HG02884 (cell line): ENCODE measurements at regions not wholly inside any gene's neighbourhood (a gene's known extent, or its start where the extent isn't known, plus 50 kb on each side); places are given as distances from the start of the nearest gene placed in this dataset.
"Not testable (repeated sequence)": the region's sequence is repeated elsewhere in the genome, so short reads cannot be mapped to it uniquely, and the experiment has no call there.

ENCODE experiments used
- ATAC-seq: cut with Tn5 transposase; IDR thresholded peaks from one replicate; pipeline ENCODE4 v1.9.1; 2021; ENCODE audit warnings: mild to moderate bottlenecking, moderate library complexity; ENCODE audit not compliant: unreplicated experiment

DNA sequence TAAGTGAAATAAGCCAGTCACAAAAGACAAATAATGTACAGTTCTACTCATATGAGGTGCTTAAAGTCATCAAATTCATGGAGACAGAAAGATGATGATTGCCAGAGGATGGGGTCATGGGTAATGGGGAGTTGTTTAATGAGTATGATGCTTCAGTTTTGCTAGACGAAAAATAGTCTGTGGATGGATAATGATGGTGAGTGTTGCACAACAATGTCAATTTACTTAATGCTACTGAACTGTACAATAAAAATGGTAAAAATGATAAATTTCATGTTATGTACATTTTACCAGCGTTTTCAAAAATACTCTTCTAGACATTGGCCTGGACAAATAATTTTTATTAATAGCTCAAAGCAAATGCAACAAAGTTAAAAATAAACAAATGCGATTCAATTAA, 118.5 kb upstream of the KYNU start:
- no peak for ATAC-seq

DNA sequence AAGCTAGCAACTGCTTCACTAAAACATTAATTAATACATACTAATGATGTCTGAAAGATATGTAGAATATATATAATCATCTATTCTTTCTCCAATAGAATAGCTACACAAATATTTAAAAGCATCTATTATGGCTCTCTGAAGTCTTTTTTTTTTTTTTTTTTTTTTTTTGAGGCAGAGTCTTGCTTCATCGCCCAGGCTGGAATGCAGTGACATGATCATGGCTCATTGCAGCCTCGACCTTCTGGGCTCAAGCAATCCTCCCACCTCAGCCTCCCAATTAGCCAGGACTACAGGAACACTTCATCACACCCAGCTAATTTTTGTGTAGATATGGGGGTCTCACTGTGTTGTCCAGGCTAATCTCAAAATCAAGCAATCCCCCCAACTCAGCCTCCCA, 120.4 kb upstream of the KYNU start:
- ATAC-seq = no peak

DNA sequence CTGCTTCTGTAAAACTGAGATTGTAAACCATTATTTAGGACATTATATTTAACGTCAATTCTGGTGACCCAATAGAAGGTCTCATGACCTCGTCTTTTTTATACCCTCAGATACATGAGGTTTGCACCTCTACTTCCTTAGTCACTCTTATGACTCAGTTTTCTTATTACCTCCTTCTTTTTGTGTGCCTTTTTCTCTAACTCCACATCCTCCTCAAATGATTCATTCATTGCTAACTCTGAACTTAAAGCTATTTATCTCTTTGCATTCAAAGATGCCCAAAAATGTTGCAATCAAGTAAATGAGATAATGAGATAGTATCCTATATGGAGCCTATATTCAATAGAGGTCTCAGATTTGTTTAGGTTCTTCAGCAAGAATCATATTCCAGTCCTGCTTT, 121.0 kb upstream of the KYNU start:
- no peak for ATAC-seq

DNA sequence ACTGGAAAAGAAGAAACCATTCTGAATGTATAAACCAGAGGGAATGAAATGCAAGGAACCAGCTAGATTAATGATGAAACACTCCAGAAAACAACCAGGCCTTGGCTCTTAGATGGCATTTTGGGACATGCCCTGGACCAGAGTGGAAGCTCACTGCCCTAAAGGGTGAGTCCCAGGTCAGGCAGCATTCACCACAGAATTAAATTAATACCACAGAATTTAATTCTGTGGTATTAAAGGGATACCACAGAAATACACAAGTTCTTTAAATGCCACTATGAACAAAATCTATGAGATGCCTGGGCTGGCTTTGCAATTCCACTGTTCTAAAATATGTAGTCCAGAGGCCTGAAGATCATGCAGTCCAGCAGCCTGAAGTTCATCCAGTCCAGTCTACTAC, 122.3 kb upstream of the KYNU start:
- no peak for ATAC-seq

DNA sequence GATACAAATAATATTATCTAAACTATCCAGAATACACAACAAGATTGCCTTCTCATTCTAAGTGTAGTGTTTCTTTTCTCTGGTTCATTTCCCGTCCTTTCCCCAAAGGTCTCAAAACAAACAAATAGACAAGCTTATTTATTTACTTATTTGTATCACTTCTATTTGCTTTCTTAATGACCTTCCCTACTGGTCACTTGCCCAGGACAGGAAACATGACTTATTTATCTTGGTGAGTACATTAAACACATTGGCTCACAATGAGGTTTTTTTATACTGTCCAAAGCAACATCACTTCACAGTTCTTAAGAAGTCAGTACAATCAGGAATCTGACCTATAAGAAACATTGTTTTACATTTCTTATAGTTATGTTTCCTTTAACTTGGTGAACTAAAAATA, 123.3 kb upstream of the KYNU start:
- no peak for ATAC-seq

DNA sequence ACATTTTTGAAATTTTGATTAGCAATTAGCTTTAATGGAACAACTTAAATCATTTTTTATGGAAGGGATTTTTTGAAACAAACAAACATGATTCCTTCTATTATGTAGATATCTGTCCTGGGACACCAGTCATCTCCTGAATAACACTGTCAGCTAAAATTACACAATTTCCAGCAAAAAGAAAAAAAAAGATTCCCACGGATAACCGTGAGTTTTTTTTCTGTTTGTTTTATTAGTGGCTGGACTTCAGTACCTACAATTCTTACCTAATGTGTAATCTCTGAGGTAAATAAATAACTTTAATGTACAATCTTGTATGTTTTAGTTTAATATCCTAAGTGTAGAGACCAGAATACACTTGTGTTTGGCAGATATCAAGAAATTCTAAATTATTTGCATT, 126.6 kb upstream of the KYNU start:
- no peak for ATAC-seq

- no peak for ATAC-seq
Observed at GRCh38 chr2:142748559-142749099, 128.8 kb upstream of the KYNU start.

DNA sequence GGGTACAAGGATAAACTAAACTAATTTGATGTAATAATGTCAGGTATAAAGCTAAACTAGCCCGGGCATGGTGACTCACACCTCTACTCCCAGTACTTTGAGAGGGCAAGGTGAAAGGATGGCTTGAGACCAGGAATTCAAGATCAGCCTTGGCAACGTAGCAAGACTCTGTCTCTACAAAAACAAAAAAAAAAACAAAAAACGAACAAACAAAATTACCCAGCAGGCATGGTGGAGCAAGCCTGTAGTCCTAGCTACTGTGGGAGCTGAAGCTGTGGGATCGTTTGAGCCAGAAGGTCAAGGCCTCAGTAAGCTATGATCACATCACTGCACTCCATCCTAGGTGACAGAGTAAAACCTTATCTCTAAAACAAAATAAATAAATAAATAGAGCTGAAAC, 131.8 kb upstream of the KYNU start:
- no peak for ATAC-seq

- peak; percentile 19 for ATAC-seq
Observed at GRCh38 chr2:142742371-142743214, 134.9 kb upstream of the KYNU start.

GRCh38 chr2:142741764-142742269, 135.6 kb upstream of the KYNU start:
- peak; percentile 85 for ATAC-seq

DNA sequence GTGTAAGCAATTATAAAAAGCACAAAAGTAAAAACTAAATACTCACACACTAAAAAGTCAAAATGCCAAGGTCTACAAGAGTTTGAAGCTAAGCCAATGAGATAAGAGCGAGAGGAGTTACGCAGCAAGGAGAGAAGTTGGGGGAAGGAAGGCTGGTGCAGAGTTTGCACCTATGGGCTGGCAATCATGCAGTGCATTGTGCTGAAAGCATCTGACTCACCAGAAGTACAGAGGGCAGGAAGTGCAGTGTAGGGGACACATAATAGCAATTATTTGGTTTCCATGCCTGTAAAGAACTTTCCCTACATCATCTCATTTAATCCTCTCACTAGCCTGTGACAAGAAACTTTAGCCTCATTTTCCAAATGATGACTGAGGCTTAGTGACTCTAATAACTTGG, 142.7 kb upstream of the KYNU start:
- no peak for ATAC-seq

DNA sequence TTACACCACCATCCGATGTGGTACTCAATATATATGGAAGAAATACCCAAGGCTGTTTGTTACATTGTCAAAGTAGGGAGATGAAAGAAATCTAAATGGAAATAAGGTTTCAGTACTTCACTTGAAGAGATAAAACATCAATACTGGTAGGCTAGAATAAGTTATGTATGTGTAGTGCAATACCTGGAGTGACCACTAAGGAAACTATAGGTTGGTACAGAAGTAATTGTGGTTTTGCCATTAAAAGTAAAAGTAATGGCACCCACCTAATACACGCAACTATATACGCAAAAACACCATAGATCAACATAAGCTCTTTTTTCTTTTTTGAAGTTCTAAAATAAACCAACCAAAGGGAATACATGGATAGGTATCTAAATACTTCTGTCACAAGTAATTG, 143.2 kb upstream of the KYNU start:
- no peak for ATAC-seq

DNA sequence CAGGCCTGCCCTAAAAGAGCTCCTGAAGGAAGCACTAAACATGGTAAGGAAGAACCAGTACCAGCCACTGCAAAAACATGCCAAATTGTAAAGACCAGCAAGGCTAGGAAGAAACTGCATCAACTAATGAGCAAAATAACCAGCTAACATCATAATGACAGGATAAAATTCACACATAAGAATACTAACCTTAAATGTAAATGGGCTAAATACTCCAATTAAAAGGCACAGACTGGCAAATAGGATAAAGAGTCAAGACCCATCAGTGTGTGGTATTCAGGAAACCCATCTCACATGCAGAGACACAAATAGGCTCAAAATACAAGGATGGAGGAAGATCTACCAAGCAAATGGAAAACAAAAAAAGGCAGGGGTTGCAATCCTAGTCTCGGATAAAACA, 147.7 kb upstream of the KYNU start:
- not testable (repeated sequence) for ATAC-seq

DNA sequence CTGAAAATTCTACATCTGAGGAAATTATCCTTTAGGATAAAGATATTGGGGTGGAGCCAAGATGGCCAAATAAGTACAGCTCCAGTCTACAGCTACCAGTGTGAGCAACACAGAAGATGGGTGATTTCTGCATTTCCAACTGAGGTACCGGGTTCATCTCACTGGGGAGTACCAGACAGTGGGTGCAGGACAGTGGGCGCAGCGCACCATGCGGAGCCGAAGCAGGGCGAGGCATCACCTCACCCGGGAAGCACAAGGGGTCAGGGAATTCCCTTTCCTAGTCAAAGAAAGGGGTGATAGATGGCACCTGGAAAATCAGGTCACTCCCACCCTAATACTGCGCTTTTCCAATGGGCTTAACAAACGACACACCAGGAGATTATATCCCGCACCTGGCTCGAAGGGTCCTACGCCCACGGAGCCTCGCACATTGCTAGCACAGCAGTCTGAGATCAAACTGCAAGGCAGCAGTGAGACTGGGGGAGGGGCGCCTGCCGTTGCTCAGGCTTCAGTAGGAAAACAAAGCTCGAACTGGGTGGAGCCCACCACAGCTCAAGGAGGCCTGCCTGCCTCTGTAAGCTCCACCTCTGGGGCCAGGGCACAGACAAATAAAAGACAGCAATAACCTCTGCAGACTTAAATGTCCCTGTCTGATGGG, 149.5 kb upstream of the KYNU start:
- ATAC-seq = not testable (repeated sequence)

GRCh38 chr2:142725386-142725785, 152.1 kb upstream of the KYNU start:
- ATAC-seq = no peak

DNA sequence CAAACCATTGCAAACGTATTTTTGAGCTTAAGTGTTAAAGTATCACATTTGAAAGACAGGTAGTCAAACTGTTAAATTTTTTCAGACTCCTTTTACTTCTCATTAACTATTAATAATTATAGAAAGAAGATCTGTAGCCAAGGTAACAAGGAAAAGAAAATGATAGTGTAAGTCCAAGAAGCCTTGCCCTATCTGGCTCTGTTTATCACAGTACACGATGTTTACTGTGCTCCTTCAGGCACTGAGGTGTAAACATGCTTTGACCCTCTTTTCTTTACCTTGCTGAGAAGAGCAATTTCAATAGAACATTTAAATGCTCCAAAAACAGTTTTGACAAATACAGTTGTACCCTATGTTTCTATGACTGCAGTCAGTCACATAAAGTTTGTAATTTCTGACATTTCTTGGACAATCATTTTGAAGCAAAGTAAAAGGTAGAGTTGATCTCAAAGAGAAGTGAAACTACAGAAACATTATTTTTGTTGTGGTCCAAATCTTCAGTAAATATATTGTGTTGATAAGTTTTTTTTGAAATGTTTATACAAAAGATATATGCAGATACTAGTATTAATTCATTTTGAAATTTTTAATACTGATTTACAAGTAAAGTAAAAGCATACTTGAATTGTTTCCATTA, 152.6 kb upstream of the KYNU start:
- no peak for ATAC-seq

DNA sequence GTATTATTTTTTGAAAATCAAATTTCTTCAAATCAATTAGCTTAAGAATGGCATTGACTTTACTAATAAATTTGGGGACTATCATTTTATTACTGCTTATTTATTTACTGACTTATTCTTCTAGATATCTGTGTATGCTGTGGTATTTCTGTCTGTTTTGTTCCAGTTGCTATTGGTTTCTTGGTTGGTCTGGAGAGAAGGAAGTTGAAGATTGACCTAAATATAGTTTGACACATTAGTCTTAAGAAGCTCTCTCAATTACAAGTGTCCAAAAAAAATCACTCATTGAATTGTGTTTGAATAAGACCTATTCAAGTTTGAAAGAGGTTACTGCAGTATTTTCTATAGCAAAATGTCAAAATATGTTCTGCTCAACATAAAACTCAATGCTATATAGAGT, 153.3 kb upstream of the KYNU start:
- no peak for ATAC-seq

DNA sequence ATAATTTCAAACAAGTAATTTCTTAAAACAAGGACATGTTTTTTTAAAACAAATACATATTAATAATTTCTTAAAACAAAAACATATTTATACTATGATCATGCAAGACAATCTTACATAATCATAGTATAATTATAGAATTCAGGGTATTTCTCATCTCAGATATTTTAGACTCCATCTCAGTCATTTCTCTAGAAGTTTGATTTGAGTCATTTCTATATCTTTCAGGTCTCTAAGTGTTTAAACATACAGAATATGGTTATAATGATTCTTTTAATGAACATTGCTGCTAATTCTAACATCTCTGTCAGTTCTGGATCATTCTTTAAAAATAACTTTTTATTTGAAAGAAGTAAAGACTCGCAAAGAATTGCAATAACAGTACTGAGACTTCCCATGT, 154.2 kb upstream of the KYNU start:
- ATAC-seq = peak; percentile 63

DNA sequence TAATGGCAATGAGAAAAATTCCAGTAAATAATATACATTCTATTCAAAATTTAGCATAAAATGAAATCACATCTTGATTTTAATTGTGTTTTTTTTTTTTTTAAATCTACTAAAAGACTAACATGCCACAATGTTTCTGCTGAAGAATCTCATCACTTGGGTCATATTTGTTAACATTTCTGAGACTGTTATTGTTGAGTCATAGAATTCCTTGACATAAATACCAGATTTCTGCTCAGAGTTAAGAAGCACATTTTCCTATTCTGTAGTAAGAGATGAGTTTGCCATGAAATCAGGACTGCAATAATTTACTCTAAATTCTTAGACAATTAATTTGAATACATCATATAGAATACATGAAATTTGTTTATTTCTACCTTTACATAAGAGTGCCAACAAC, 154.9 kb upstream of the KYNU start:
- no peak for ATAC-seq

DNA sequence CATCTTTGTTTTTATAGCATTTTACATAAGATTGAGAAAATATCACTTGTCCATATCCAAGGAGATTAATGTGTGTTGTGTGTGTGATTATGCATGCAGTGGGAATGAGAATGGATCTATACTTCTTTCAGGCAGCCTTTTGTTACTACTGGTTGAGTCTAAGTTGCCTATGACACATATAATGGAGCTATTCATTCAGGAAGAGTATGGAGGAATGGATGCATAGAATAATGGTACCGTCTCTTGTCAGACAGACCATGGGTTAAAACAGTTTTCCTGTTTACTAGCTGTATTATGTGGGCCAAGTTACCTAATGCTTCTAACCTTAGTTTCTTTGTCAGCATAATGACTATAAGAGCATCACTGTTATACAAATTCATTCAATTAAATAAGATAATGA, 155.4 kb upstream of the KYNU start:
- no peak for ATAC-seq

- ATAC-seq = no peak
Observed at GRCh38 chr2:142721015-142721414, 156.4 kb upstream of the KYNU start.
